ENCODE measurements at regions not wholly inside any gene's neighbourhood (a gene's known extent, or its start where the extent isn't known, plus 50 kb on each side); places are given as distances from the start of the nearest gene placed in this dataset.

DNA sequence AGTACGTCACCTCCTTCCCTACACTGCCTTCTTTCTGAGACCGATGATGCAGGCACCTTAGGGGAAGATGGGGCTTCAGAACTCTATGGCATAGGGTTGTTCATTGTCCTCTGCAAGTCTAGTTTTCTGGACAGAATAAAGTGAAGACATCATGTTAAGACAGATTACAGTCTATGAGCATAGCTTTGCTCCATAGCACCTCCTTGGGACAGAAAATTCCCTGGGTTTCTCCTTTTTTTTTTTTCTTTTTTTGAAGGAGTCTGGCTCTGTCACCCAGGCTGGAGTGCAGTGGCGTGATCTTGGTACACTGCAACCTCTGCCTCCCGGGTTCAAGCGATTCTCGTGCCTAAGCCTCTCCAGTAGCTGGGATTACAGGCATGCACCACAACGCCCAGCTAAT, 119.8 kb upstream of the CADM1 start:
- Histone ChIP-seq H3K27ac (ENCODE audit: low read depth) (no peak overlapping the region), H3K36me3 (ENCODE audit: insufficient read depth) (no peaks in the 10 kb centered on the region), H3K27me3 (ENCODE audit: insufficient read depth) (no peaks in the 10 kb centered on the region), H3K4me2 (no peak overlapping the region), H3K9me2 (ENCODE audit: insufficient read depth) (no peaks in the 10 kb centered on the region), H2AFZ (no peak overlapping the region), H3F3A (replicated peaks; ENCODE audit: low read depth) (no peaks in the 10 kb centered on the region), H3K79me2 (replicated peaks; ENCODE audit: insufficient read depth) (no peaks in the 10 kb centered on the region), H4K20me1 (replicated peaks; ENCODE audit: insufficient read depth) (no peaks in the 10 kb centered on the region), H3K4me3 (no peak overlapping the region), H3K4me1 (ENCODE audit: insufficient read depth) (no peaks in the 10 kb centered on the region)
- Mint-ChIP-seq H3K9me3 (no peaks in the 10 kb centered on the region), H3K27me3 (ENCODE audit: insufficient read depth, low read depth, poor library complexity) (no peaks in the 10 kb centered on the region), H3K27ac (no peak overlapping the region), H3K4me1 (no peaks in the 10 kb centered on the region; the same call in 2 of the 3 replicates), H3K36me3 (ENCODE audit: low read depth) (no peaks in the 10 kb centered on the region), H3K4me3 (no peak overlapping the region)
- TF ChIP-seq EZH2 (IDR thresholded peaks at IDR 0.05; ENCODE audit: low read depth, unreplicated experiment) (no peak), NANOG (IDR thresholded peaks at IDR 0.05; ENCODE audit: borderline replicate concordance) (no peak), STAT1 (IDR thresholded peaks at IDR 0.05; ENCODE audit: unreplicated experiment) (no peak), ZNF331 (CRISPR knock-in tag; IDR thresholded peaks at IDR 0.05; ENCODE audit: low read depth) (no peak), POLR2AphosphoS5 (IDR thresholded peaks at IDR 0.05; ENCODE audit: low read depth) (no peak), CREB1 (CRISPR knock-in tag; IDR thresholded peaks at IDR 0.05; ENCODE audit: low read depth) (no peak)
- TF ChIP-seq, protein P1, sequence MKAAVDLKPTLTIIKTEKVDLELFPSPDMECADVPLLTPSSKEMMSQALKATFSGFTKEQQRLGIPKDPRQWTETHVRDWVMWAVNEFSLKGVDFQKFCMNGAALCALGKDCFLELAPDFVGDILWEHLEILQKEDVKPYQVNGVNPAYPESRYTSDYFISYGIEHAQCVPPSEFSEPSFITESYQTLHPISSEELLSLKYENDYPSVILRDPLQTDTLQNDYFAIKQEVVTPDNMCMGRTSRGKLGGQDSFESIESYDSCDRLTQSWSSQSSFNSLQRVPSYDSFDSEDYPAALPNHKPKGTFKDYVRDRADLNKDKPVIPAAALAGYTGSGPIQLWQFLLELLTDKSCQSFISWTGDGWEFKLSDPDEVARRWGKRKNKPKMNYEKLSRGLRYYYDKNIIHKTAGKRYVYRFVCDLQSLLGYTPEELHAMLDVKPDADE (IDR thresholded peaks at IDR 0.05): no peak
- TF ChIP-seq, protein P2, sequence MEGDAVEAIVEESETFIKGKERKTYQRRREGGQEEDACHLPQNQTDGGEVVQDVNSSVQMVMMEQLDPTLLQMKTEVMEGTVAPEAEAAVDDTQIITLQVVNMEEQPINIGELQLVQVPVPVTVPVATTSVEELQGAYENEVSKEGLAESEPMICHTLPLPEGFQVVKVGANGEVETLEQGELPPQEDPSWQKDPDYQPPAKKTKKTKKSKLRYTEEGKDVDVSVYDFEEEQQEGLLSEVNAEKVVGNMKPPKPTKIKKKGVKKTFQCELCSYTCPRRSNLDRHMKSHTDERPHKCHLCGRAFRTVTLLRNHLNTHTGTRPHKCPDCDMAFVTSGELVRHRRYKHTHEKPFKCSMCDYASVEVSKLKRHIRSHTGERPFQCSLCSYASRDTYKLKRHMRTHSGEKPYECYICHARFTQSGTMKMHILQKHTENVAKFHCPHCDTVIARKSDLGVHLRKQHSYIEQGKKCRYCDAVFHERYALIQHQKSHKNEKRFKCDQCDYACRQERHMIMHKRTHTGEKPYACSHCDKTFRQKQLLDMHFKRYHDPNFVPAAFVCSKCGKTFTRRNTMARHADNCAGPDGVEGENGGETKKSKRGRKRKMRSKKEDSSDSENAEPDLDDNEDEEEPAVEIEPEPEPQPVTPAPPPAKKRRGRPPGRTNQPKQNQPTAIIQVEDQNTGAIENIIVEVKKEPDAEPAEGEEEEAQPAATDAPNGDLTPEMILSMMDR (conservative IDR thresholded peaks at IDR 0.05; ENCODE audit: low read depth in 2 of 2): peak in 1 of 2 experiments; percentile 10; a peak in 1 of 4 replicates
- TF ChIP-seq, protein P3, sequence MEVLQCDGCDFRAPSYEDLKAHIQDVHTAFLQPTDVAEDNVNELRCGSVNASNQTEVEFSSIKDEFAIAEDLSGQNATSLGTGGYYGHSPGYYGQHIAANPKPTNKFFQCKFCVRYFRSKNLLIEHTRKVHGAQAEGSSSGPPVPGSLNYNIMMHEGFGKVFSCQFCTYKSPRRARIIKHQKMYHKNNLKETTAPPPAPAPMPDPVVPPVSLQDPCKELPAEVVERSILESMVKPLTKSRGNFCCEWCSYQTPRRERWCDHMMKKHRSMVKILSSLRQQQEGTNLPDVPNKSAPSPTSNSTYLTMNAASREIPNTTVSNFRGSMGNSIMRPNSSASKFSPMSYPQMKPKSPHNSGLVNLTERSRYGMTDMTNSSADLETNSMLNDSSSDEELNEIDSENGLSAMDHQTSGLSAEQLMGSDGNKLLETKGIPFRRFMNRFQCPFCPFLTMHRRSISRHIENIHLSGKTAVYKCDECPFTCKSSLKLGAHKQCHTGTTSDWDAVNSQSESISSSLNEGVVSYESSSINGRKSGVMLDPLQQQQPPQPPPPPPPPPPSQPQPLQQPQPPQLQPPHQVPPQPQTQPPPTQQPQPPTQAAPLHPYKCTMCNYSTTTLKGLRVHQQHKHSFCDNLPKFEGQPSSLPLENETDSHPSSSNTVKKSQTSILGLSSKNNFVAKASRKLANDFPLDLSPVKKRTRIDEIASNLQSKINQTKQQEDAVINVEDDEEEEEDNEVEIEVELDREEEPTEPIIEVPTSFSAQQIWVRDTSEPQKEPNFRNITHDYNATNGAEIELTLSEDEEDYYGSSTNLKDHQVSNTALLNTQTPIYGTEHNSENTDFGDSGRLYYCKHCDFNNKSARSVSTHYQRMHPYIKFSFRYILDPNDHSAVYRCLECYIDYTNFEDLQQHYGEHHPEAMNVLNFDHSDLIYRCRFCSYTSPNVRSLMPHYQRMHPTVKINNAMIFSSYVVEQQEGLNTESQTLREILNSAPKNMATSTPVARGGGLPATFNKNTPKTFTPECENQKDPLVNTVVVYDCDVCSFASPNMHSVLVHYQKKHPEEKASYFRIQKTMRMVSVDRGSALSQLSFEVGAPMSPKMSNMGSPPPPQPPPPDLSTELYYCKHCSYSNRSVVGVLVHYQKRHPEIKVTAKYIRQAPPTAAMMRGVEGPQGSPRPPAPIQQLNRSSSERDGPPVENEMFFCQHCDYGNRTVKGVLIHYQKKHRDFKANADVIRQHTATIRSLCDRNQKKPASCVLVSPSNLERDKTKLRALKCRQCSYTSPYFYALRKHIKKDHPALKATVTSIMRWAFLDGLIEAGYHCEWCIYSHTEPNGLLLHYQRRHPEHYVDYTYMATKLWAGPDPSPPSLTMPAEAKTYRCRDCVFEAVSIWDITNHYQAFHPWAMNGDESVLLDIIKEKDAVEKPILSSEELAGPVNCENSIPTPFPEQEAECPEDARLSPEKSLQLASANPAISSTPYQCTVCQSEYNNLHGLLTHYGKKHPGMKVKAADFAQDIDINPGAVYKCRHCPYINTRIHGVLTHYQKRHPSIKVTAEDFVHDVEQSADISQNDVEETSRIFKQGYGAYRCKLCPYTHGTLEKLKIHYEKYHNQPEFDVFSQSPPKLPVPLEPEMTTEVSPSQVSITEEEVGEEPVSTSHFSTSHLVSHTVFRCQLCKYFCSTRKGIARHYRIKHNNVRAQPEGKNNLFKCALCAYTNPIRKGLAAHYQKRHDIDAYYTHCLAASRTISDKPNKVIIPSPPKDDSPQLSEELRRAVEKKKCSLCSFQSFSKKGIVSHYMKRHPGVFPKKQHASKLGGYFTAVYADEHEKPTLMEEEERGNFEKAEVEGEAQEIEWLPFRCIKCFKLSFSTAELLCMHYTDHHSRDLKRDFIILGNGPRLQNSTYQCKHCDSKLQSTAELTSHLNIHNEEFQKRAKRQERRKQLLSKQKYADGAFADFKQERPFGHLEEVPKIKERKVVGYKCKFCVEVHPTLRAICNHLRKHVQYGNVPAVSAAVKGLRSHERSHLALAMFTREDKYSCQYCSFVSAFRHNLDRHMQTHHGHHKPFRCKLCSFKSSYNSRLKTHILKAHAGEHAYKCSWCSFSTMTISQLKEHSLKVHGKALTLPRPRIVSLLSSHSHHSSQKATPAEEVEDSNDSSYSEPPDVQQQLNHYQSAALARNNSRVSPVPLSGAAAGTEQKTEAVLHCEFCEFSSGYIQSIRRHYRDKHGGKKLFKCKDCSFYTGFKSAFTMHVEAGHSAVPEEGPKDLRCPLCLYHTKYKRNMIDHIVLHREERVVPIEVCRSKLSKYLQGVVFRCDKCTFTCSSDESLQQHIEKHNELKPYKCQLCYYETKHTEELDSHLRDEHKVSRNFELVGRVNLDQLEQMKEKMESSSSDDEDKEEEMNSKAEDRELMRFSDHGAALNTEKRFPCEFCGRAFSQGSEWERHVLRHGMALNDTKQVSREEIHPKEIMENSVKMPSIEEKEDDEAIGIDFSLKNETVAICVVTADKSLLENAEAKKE (CRISPR knock-in tag; IDR thresholded peaks at IDR 0.05): no peak
- DNase-seq (ENCODE audit: low spot score) (no peak), ATAC-seq (no peak)
